Osteoblast (primary cell): ENCODE measurements at regions not wholly inside any gene's neighbourhood (a gene's known extent, or its start where the extent isn't known, plus 50 kb on each side); places are given as distances from the start of the nearest gene placed in this dataset.

Experiments
- DNase-seq: peaks from one replicate; pipeline ENCODE4 v3.0.0; 2011; ENCODE audit warnings: low spot score, mixed read lengths; ENCODE audit not compliant: insufficient read length; ENCODE audit errors: missing footprints
- H2AFZ ChIP-seq: 2 replicates; pipeline ENCODE4 v1.6.0; 2011; ENCODE audit warnings: mild to moderate bottlenecking, low read length
- H3K27ac ChIP-seq: 2 replicates; pipeline ENCODE4 v1.5.1; 2011; ENCODE audit warnings: mild to moderate bottlenecking, low read depth, low read length, moderate library complexity
- H3K27me3 ChIP-seq: 2 replicates; pipeline ENCODE4 v1.6.0; 2012; ENCODE audit warnings: mild to moderate bottlenecking, control low read depth, inconsistent platforms, low read length, moderate library complexity; ENCODE audit not compliant: insufficient read depth
- H3K36me3 ChIP-seq: 2 replicates; pipeline ENCODE4 v1.5.1; 2011; ENCODE audit warnings: mild to moderate bottlenecking, low read length, control low read depth, moderate library complexity; ENCODE audit not compliant: insufficient read depth
- H3K4me1 ChIP-seq: 2 replicates; pipeline ENCODE4 v1.5.1; 2011; ENCODE audit warnings: mild to moderate bottlenecking, low read length, control low read depth, moderate library complexity; ENCODE audit not compliant: insufficient read depth
- H3K4me2 ChIP-seq: 2 replicates; pipeline ENCODE4 v1.6.0; 2011; ENCODE audit warnings: mild to moderate bottlenecking, low read length; ENCODE audit not compliant: insufficient read depth
- H3K4me3 ChIP-seq: fragments of 200-600 bp; sonication (generic); 3 replicates; pipeline ENCODE4 v1.5.1; 2012; ENCODE audit warnings: mild to moderate bottlenecking, low read length, inconsistent platforms; ENCODE audit not compliant: insufficient read depth
- H3K79me2 ChIP-seq: 2 replicates; pipeline ENCODE4 v1.6.0; 2012; ENCODE audit warnings: mild to moderate bottlenecking, low read length, control low read depth, inconsistent platforms; ENCODE audit not compliant: insufficient read depth
- H3K9me3 ChIP-seq: 2 replicates; pipeline ENCODE4 v1.5.1; 2011; ENCODE audit warnings: low read depth, low read length, control low read depth
- H4K20me1 ChIP-seq: 2 replicates; pipeline ENCODE4 v1.6.0; 2012; ENCODE audit warnings: mild to moderate bottlenecking, low read length, control low read depth; ENCODE audit not compliant: insufficient read depth
- TF ChIP-seq, protein P1 (sequence below): IDR thresholded peaks from 2 replicates; pipeline ENCODE4 v1.5.1; 2011; ENCODE audit warnings: mild to moderate bottlenecking, low read depth, low read length, moderate library complexity; ENCODE audit errors: extremely low read depth

- Histone ChIP-seq H3K4me1 (no peaks in the 10 kb centered on the region), H4K20me1 (no peaks in the 10 kb centered on the region), H3K9me3 (no peaks in the 10 kb centered on the region), H3K4me2 (no peak overlapping the region), H3K36me3 (no peaks in the 10 kb centered on the region), H2AFZ (no peak overlapping the region), H3K27me3 (peaks cover 32% of the 10 kb centered on the region), H3K27ac (no peak overlapping the region), H3K4me3 (no peak overlapping the region), H3K79me2 (no peaks in the 10 kb centered on the region)
- TF ChIP-seq, protein P1, sequence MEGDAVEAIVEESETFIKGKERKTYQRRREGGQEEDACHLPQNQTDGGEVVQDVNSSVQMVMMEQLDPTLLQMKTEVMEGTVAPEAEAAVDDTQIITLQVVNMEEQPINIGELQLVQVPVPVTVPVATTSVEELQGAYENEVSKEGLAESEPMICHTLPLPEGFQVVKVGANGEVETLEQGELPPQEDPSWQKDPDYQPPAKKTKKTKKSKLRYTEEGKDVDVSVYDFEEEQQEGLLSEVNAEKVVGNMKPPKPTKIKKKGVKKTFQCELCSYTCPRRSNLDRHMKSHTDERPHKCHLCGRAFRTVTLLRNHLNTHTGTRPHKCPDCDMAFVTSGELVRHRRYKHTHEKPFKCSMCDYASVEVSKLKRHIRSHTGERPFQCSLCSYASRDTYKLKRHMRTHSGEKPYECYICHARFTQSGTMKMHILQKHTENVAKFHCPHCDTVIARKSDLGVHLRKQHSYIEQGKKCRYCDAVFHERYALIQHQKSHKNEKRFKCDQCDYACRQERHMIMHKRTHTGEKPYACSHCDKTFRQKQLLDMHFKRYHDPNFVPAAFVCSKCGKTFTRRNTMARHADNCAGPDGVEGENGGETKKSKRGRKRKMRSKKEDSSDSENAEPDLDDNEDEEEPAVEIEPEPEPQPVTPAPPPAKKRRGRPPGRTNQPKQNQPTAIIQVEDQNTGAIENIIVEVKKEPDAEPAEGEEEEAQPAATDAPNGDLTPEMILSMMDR: no peak
- no peak for DNase-seq
Observed at GRCh38 chr11:45428541-45429230, 142.5 kb upstream of the SYT13 start.

- H3K9me3 ChIP-seq: no peaks in the 10 kb centered on the region
- H3K4me3 ChIP-seq: no peak overlapping the region
- H3K36me3 ChIP-seq: no peaks in the 10 kb centered on the region
- no peak for DNase-seq
- no peaks in the 10 kb centered on the region for H3K79me2 ChIP-seq
- TF ChIP-seq, protein P1: no peak
- no peaks in the 10 kb centered on the region for H4K20me1 ChIP-seq
- peaks cover 28% of the 10 kb centered on the region for H3K27me3 ChIP-seq
- peaks cover 4% of the 10 kb centered on the region for H3K4me1 ChIP-seq
- no peak overlapping the region for H3K4me2 ChIP-seq
- H3K27ac ChIP-seq: no peak overlapping the region
- H2AFZ ChIP-seq: no peak overlapping the region
Observed at GRCh38 chr11:45428116-45428515, 142.0 kb upstream of the SYT13 start.

DNA sequence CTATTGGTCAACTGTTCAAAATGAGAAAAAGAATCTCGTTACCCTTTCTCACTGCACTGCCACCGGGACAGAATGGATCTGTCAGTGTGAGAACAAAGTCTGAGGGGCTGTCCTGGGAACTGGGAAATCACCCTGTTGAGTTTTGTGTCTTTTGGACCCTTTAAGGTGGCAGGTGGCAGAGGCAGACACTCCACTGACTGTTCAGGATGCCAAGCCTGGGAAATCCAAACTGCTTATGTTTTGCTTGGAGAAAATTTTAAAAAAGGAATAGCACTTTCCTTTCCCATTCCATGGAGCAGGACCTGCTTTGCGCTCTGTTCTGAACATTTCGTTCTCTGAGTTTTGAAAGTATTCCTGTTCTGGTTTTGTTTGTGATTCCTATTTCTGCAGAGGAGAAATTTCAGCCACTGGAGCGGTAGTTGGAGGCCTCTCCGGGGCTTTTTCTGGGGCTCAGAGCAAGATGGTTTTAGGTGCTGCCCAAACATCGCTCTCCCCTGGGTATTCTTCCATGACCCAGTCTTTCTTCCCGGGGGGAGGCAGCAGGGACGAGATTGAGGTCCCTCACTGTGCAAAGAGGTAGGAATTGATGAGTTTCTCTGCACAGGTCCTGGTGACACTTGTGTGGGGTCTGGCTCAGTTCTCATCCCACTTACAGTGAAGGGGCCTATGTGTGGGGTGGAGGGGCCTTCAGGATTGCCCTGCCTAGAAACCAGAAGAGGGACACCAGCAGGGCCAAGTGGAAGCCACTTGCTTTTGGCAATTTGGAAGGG, 138.5 kb upstream of the SYT13 start:
- Histone ChIP-seq H3K27me3 (peaks cover 23% of the 10 kb centered on the region), H3K4me3 (no peak overlapping the region), H3K4me2 (no peak overlapping the region), H3K27ac (no peak overlapping the region), H3K79me2 (no peaks in the 10 kb centered on the region), H2AFZ (no peak overlapping the region), H3K36me3 (no peaks in the 10 kb centered on the region), H3K4me1 (peaks cover 4% of the 10 kb centered on the region), H4K20me1 (no peaks in the 10 kb centered on the region), H3K9me3 (no peaks in the 10 kb centered on the region)
- TF ChIP-seq, protein P1: no peak
- DNase-seq: no peak

- Histone ChIP-seq H3K79me2 (no peaks in the 10 kb centered on the region), H3K27me3 (peaks cover 16% of the 10 kb centered on the region), H2AFZ (no peak overlapping the region), H3K36me3 (no peaks in the 10 kb centered on the region), H3K4me1 (peaks cover 4% of the 10 kb centered on the region), H3K4me2 (no peak overlapping the region), H3K9me3 (no peaks in the 10 kb centered on the region), H3K27ac (no peak overlapping the region), H3K4me3 (no peak overlapping the region), H4K20me1 (no peaks in the 10 kb centered on the region)
- TF ChIP-seq, protein P1: no peak
- no peak for DNase-seq
Observed at GRCh38 chr11:45423475-45424120, 137.5 kb upstream of the SYT13 start.
